Activated CD4-positive, CD25-positive, alpha-beta regulatory T cell treated with anti-CD3 and anti-CD28 coated beads, Interleukin-2, amount 50 U/mL, for 72 hours (primary cell): ENCODE measurements at regions not wholly inside any gene's neighbourhood (a gene's known extent, or its start where the extent isn't known, plus 50 kb on each side); places are given as distances from the start of the nearest gene placed in this dataset.

ENCODE experiments used
- DNase-seq: peaks from one replicate; pipeline ENCODE4 v3.0.0; 2021

DNA sequence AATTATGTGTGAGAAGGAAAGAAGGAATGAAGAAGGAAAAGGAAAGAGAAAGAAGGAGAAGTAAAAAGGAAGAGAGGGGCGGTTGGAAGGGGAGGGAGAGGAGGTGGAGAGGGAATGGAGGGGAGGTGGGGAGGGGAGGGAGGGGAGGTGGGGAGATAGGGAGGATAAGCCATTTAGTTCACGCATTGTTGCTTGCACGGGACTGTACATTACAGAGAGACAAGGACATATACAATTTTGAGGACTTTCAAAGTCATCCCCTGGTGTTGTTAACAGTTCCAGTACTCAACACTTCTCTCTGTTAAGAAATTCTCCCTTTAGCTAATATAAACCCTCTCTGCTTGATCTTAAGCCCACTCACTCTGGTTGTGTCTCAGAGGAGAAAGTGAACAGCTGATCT is 312.5 kb downstream of the GRIN2B start:
- DNase-seq: no peak

DNA sequence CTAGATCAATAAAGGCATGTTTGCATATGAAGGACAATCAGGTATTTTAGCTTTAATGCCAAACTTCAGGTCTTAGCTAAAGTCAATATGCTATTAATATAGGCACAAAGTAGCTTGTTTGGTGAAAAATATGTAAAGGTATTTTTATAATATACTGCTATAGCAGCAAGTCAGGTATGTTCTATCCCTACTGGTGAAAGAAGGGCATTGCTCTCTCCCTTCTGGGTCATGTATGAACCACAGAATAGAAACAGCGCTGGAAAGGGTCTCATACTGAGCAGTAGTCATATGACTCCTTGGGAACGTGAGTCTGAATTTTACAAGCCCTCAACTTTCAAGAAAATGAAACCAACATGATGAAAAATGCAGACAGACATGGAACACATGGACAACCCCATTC is 314.6 kb downstream of the GRIN2B start:
- no peak for DNase-seq

DNA sequence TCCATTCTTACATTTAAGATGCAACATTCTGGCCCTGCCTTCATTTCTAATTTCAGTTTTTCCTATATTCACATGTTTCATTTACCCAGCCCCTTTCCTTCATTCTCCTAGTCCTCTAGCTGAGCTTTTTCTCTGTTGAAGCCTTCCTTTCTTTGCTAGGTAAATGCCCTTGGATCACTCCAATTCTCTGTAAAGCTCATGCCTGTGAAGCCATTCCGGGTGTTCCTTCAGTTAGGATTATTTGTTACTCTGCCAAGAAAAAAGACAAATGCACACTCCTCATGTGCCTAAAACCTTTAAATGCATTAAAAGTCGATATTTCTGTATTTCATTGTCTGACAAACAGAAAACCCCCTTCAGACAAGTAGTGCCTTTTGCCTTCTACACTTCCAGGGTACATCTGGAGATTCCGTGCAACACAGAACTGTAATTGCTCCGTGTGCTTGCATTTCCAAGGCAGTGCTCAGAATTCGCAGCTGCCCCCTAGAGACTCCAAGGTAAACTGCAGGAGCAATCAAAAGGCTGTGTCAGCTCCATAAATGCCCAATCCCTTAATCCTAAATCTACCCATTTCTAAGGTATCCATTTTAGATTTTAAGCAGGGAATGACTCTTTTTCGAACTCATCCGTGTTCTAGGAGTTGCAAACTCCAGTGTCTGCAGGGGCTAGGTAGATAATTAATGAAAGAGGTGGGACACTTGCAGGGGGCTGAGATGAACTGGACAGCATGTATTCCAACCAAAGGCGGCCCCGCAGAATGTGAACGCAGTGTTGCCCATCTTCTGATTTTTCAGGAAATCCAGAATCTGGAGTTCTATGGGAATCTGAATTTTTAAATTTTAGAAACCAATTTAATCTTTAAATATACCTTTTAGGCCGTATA is 320.2 kb downstream of the GRIN2B start:
- DNase-seq: no peak

DNA sequence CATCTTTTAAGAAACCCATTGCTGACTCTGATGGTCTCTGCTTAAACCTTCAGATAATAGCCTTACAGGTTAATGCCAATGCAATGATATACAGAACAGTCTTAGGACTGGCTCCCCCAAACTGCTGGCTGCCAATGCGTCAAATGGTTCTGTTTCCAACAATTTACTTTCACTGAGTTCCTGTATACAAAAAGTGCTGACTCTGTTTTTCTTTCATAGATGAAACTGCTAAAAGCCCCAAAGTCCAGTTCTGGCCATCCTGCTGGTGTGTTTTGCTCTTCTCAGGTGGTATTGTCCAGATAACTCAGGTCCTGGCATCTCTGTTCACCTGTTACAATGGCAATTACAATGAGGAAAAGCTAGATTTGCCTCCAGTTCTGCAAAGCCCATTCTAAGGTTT is 326.9 kb downstream of the GRIN2B start:
- no peak for DNase-seq

DNA sequence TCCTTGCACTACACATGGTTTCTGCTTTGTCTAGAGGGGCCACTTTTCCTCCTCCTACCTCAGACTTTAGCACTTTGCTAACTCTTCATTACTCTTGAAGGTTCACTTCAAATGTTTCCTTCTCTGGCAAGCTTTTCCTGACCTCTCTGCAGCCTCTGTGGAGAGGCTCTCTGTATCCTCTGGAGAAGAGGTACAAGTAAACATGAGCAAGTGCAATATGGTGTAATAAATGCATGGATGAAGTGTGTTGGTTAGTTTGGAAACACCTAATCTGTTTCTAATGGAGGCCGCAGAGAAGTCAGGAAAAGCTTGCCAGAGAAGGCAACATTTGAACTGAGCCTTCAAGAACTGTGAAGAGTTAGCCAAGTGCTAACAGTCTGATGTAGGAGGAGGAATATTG is 329.3 kb downstream of the GRIN2B start:
- no peak for DNase-seq

DNA sequence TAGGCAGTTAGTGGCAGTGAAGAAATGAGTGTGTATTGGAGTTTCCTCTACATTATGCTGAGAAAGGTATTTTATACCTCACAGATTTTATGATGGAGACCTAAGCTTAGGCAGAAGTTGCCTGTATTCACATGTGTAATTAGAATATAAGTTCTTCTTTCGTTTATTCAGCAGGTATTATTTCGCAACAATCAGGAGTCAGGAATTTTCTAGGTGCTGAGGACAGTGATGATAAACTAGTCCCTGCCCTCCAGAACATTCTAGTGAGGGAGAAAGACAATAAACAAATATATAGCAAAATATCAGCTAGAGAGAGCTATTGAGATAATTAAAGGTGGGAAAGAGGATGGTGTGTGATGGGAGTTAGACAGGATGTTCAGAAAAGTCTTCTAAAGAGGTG is 345.7 kb downstream of the GRIN2B start:
- DNase-seq: no peak

DNA sequence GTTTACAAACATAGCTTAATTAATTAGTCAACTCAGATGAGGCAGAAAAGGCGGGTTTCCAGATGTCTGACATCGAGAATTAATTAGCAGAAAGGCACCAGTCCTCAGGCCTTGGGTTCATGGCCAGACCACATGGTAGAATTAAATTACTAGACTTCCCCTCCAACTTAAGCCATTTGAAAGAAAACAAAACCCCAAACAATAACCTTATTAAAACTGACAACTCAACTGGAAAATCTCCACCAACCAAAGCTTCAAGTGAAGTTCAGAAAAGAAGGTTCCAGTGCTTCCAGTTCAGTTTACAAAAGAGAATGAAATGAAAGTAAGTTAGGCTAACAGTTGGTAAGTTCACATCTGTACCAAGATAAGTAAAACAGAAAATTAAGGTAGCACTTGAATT is 349.5 kb downstream of the GRIN2B start:
- no peak for DNase-seq

DNA sequence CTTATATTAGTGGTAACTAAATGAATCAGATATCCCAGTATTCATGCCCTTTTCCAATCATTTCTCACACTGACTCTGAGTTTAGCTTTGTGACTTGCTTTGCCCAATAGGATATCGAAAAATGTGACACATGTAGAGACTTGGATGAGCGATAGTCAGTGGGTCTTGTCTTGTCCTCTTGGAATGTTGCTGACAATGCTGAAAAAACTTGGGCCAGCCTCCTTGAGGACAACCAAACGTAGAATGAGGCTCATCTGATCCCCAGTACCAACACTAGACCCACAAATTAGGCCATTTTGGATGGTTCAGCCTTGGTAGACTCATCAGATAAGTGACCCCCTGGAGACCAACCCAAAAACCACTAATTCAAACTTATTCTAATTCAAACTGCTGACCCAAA is 351.0 kb downstream of the GRIN2B start:
- DNase-seq: no peak

DNA sequence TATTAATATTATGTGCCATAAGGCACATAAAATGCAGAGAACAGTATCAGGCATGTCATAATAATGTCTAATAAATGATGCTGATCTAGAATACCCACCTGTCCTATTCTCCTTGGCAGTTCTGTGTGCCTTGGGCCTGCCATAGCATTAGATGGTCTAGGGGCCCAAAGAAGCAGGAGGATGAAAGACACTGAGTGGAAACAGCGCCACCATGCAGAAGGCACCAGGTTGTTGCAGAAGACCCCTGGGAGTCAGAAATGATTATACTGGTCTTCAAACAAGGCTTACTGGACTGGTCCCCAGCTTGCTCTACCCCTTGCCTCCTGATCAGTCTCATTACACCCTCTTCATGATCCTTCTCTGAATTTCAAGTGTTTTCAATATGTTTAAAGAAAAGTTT is 353.3 kb downstream of the GRIN2B start:
- no peak for DNase-seq

DNA sequence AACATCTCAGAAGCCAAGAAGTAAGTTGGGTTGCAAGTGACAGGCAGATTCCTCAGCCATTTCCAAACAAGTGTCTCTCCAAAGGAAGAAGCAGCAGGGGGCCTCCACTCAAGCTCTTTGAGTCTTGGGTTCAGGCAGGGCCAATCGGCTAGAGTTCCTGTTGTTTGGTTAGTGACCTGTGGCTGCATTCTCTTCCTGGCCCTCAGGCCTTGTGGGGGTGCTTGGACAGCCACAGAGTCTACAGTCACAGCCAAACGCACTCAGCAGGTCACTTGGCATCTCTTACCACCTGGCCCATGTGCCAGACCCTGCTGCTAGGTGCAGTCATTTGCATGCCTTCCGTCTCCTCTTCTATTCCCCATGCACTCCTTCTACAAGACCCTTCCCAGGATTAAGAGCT is 353.9 kb downstream of the GRIN2B start:
- no peak for DNase-seq

DNA sequence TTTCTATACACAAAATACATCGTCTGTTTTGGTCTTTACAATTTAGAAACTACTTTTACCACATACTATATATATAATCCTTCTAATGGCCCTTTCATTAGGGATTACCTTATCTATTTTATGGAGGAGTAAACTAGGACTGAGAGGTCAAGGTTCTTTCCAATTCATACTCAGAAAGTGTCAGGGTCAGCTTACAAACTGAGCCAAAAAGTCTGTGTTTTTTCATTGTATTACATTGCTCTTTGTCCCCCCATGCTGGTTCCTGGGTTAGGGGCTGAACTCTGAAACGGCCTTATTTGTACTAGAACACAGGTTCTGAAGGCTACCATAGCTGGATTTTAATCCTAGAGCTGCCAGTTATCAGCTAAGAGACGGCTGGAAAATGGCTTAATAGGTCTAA is 368.1 kb downstream of the GRIN2B start:
- no peak for DNase-seq

DNA sequence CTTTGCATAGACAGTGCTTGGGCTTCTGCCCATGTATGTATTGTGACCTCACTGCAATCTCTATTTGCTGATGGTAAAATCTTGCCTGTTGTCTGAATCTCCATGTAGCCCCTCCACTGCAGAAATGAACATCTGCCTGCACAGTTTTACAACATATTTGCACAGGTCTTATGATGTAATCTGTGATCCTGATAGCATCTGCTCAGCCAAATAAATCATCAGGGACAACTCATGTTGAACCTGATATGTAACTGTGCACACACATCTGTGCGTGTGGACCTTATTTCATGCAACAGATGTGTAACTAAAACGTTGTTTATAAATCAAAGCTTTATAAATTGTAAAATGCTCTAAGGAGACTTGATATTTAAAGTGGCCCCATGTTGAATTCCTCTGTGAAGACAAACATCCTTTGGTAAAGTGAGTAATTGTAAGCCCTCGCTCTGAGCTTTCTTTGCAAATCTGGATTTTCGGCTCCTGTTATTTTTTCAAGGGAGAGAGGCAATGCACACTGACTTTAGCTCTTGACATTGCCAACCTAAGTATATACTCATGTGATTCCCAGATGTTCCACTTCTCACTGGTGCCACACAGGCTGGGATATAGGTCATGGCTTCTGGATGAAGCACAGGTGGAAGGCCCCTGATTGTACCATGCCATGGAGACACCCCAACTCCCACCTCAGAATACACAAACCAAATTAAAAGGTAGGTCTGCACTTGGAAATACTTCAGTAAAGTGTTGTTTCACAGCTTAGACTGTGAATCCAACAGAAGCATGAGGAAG is 371.3 kb downstream of the GRIN2B start:
- no peak for DNase-seq

DNA sequence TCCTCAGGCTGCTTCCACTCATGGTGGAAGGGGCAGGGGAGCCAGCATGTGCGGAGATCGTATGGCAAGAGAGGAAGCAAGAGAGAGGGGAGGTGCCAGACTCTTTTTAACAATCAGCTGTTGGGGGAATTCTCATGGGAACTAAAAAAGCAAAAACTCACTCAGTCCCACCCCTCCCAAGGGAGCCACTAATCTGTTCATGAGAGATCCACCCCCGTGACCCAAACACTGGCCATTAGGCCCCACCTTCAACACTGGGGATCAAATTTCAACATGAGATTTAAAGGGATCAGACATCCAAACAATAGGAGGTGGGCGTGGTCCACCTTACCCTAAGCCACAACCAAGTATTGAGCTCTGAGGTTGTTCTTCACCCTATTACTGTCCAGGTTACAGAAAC is 375.1 kb downstream of the GRIN2B start:
- no peak for DNase-seq

DNA sequence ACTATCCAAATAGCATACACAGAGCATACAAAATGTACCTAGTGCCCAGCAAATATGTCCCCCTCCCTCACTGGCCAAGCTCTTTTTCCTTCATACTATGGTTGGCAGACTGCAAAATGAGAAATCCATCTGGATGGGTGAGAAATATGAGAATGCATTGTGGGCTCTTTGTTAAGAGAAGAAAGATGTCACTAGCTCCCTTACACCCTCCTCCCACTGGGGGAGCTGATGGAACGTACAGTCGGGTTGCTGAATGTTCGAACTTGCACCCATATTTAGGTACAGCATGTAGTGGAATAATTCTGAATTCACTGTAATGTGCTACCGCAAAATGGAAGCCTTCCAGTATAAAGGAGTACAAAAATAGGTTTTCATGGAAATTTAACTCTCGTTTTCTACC is 377.4 kb downstream of the GRIN2B start:
- no peak for DNase-seq

DNA sequence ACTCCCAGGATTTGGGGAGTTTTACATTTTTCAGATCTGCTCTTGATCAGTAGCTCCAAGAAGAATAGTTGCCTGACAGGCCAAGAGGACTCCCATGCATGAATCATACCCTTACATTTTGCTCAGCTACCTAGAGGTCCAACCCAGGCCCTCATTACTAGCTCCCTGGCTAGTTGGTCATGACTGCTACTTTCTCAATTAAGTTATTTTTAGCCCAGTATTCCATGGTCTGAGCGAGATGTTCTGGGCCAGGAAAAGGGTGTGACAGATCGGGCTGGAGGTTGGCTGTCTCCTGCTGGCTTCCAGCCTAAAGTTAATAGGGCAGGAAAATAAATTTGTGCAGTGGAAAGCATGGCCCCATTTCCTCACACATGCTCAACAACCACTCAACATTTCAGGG is 379.2 kb downstream of the GRIN2B start:
- DNase-seq: no peak

DNA sequence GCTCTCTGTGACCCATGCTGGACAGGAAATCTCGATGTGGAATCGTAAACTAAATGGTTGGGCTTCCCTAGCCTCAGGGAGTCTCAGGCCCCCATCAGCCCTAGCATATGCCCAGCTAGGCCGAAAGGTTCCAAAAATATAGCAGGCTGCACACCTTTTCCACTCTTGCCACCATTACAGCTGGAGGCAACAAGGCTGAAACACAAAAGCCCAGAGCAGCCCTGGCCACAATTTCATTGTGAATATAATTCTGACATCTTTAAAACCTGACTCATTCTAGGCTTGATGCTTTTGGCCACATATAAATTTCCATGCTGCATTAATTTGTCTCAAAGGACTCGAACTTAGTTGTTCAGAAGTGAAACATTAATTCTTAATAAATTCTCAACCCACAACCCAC is 382.2 kb downstream of the GRIN2B start:
- DNase-seq: no peak

DNA sequence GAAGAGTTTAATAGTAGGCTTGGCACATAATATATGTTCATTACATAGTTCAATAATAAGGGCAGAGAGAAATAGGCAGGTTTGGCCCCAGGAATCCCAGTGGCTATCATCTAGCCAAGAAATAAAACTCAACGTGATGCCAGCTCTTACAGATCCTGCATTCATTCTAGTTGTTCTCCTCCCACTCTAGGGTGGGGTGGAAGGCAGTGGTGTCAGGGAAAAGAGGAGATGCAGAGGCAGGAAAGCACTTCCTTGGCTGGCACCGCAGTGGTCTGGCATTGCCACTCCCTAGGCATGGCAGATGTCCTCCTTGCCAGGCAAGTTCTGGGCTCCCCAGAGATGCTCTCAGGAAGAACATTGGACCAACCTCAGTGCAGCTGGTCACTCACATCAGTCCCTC is 383.6 kb downstream of the GRIN2B start:
- no peak for DNase-seq

DNA sequence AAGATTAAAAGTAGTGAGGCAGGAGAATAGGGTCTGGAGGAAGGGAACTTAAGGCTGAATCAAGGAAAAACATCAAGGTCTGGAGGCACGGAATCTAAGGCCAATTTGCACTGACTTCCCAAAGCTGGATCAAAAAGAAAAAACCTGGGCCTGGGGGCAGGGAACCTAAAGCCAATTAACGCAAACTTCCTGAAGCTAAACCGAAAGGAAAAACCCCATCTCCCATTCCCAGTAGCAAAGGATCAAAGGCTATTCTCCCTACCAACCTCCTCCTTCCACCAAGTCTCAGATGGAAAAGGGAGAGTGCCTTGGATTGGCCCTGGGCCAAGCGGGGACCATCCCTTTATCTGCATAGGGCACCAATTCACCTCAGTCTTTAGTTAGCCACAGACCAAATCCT is 384.2 kb downstream of the GRIN2B start:
- DNase-seq: no peak

DNA sequence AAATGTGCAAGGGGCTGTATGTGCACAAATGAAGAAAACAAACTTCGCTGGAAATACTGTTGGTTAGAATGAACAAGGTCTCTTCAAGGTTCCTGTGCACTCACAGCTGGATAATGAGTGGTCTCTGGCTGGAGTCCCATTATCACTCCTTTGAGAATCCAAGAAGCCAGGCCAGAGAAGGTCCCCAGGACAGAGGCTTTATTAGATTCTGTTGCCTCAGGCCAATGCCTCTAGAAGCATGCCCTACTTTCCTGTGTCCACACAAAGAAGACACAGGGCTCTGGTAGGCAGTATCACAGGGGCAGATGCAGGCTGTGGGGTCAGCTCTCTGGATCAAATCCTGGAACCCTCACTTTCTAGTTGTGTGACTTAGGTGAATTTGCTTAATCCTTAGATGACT is 384.7 kb downstream of the GRIN2B start:
- no peak for DNase-seq

DNA sequence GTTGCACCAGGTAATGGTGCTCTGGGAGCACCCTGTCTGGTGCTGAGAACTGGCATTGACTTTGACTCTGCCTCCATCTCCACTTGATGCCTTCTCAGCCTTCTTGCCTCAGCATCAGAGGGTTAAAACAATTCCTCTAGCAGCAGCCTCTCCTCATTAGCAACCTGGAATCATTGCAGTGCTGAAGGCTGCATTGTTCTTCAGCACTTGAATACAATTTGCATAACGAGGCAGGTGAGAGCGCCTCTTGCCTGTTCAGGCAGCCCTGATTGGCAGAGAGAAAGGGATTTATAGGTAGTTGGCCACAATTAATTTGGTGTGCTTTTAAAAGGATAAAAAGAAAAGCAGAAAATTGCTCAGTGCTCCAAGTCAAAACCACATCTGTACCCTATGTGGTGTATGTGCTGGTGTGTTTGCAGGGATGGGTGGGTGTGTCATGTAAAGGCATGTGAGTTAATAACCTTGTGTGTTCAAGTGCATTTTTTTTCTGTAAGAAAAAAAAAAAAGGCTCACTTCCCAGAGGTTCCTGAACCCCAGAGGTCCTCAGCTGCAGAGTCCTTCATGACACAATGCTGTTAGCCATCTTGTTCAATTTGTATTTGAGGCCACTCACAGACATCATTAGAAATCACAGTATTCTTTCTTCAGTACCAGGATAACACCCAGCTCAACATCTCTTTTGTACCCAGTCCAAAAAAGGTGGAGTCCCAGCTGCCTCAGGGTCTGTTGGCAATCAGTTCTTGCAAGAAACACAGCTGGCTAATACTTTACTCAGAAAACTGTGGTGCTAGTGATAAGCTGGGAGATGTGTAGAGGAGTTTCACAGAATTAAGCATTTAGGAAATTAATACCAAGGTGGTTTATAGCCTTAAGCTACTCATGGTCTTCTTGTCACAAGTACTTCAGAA is 385.6 kb downstream of the GRIN2B start:
- DNase-seq: no peak

DNA sequence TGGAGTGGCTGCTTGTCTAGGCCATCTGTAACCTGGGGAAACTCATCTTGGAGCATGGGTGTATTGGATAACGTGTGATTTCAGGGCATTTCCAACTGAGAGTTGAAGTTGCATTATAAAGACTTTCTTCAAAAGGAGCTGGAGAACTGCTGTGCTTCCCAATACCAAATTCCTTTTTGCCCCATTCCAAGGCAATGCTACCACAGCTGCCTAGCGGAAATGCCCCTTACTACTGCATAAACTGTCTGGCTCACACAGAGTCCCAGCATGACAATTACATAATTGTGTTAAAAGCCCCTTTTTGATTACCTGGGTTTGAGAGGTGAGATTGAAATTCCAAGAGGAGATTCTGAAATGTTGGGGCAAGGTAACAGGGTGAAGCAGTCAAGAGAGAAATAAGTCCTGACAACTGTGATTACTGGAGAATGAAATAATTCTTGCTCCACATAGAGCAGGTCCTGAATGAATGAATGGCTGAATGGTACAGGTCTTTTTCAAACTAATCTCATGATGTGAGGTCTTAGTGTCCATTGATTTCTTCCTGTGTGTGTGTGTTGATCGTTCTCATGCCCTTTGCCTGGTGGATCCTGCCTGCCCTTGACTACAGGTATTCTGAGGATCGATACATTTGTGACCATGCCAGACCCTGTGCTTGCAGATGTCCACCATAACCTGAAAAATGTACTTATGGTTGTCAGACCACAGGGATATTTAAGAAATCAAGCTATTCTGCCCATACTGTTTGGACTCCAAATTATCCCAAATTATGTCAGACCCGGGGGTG is 386.5 kb downstream of the GRIN2B start:
- DNase-seq: no peak
